Hepatocyte (in vitro differentiated cells): ENCODE measurements at regions not wholly inside any gene's neighbourhood (a gene's known extent, or its start where the extent isn't known, plus 50 kb on each side); places are given as distances from the start of the nearest gene placed in this dataset.
"Not testable (repeated sequence)": the region's sequence is repeated elsewhere in the genome, so short reads cannot be mapped to it uniquely, and the experiment has no call there.

ENCODE experiments used
- DNase-seq: peaks from one replicate; pipeline ENCODE4 v3.0.0-alpha.2; 2016; ENCODE audit warnings: low spot score
- H2AFZ ChIP-seq: fragments of 200-600 bp; sonication (generic); 2 replicates; pipeline ENCODE4 v1.6.0; 2016; ENCODE audit warnings: antibody characterized with exemption, mild to moderate bottlenecking
- H3K27ac ChIP-seq: fragments of 200-600 bp; sonication (generic); 2 replicates; pipeline ENCODE4 v1.5.1; 2016; ENCODE audit warnings: mild to moderate bottlenecking
- H3K27me3 ChIP-seq: fragments of 200-600 bp; sonication (generic); 2 replicates; pipeline ENCODE4 v1.6.1; 2016
- H3K36me3 ChIP-seq: fragments of 200-600 bp; sonication (generic); replicated peaks from 2 replicates; pipeline ENCODE4 v1.5.1; 2016; ENCODE audit warnings: low read depth; ENCODE audit not compliant: insufficient read depth
- H3K4me1 ChIP-seq: fragments of 200-600 bp; sonication (generic); 2 replicates; pipeline ENCODE4 v1.5.1; 2016; ENCODE audit warnings: mild to moderate bottlenecking, moderate library complexity; ENCODE audit not compliant: insufficient read depth
- H3K4me2 ChIP-seq: fragments of 200-600 bp; sonication (generic); 2 replicates; pipeline ENCODE4 v1.6.0; 2016
- H3K4me3 ChIP-seq: fragments of 200-600 bp; sonication (generic); 2 replicates; pipeline ENCODE4 v1.5.1; 2016; ENCODE audit warnings: mild to moderate bottlenecking
- H3K79me2 ChIP-seq: fragments of 200-600 bp; sonication (generic); 2 replicates; pipeline ENCODE4 v1.6.0; 2017; ENCODE audit warnings: mild to moderate bottlenecking
- H3K9me2 ChIP-seq: fragments of 200-600 bp; sonication (generic); replicated peaks from 2 replicates; pipeline ENCODE4 v1.6.0; 2017; ENCODE audit warnings: mild to moderate bottlenecking; ENCODE audit not compliant: insufficient read depth
- H3K9me3 ChIP-seq: fragments of 200-600 bp; sonication (generic); 2 replicates; pipeline ENCODE4 v1.5.1; 2016; ENCODE audit warnings: low read depth, mild to moderate bottlenecking
- H4K20me1 ChIP-seq: fragments of 200-600 bp; sonication (generic); 2 replicates; pipeline ENCODE4 v1.6.0; 2016; ENCODE audit warnings: mild to moderate bottlenecking; ENCODE audit not compliant: insufficient read depth, poor library complexity, severe bottlenecking
- EZH2 ChIP-seq: fragments of 200-600 bp; sonication (generic); IDR thresholded peaks from 2 replicates; pipeline ENCODE4 v1.6.1; 2016; ENCODE audit warnings: antibody characterized with exemption, mild to moderate bottlenecking, borderline replicate concordance
- EZH2phosphoT487 ChIP-seq: fragments of 200-600 bp; sonication (generic); IDR thresholded peaks from one replicate; pipeline ENCODE4 v1.6.1; 2018; ENCODE audit warnings: antibody characterized with exemption, mild to moderate bottlenecking, low read depth, moderate library complexity; ENCODE audit not compliant: unreplicated experiment, severe bottlenecking
- WGBS: methylation state at CpG from one replicate; pipeline ENCODE4 v1.1.6; 2016; ENCODE audit warnings: low lambda C conversion rate; ENCODE audit errors: missing lambda C conversion rate; 5-methylcytosine and 5-hydroxymethylcytosine counted together
- TF ChIP-seq, protein P1 (sequence below): fragments of 200-600 bp; sonication (generic); IDR thresholded peaks from 2 replicates; pipeline ENCODE4 v1.5.1; 2016; ENCODE audit warnings: antibody characterized with exemption, mild to moderate bottlenecking; ENCODE audit not compliant: poor library complexity

GRCh38 chr7:133177476-133177875 is 75.4 kb upstream of the EXOC4 start:
- WGBS, result 97% methylated on average over 18 of the region's 24 CpGs
- H3K27me3 ChIP-seq, H3K9me3 ChIP-seq, H3K4me1 ChIP-seq, H3K4me3 ChIP-seq, DNase-seq, H3K9me2 ChIP-seq, H3K27ac ChIP-seq, H3K79me2 ChIP-seq, H3K4me2 ChIP-seq, H3K36me3 ChIP-seq, H4K20me1 ChIP-seq, H2AFZ ChIP-seq: not testable (repeated sequence)

GRCh38 chr7:133180717-133181116 is 72.2 kb upstream of the EXOC4 start:
- Histone ChIP-seq H3K4me2 (no peak overlapping the region), H3K36me3 (no peaks in the 10 kb centered on the region), H4K20me1 (no peaks in the 10 kb centered on the region), H3K9me2 (no peaks in the 10 kb centered on the region), H3K27ac (no peak overlapping the region), H2AFZ (no peak overlapping the region), H3K4me3 (no peak overlapping the region), H3K79me2 (no peaks in the 10 kb centered on the region), H3K27me3 (no peaks in the 10 kb centered on the region), H3K4me1 (no peaks in the 10 kb centered on the region), H3K9me3 (no peaks in the 10 kb centered on the region)
- no peak for DNase-seq
- TF ChIP-seq EZH2phosphoT487, result no peak
- TF ChIP-seq EZH2, result no peak
- TF ChIP-seq, protein P1, sequence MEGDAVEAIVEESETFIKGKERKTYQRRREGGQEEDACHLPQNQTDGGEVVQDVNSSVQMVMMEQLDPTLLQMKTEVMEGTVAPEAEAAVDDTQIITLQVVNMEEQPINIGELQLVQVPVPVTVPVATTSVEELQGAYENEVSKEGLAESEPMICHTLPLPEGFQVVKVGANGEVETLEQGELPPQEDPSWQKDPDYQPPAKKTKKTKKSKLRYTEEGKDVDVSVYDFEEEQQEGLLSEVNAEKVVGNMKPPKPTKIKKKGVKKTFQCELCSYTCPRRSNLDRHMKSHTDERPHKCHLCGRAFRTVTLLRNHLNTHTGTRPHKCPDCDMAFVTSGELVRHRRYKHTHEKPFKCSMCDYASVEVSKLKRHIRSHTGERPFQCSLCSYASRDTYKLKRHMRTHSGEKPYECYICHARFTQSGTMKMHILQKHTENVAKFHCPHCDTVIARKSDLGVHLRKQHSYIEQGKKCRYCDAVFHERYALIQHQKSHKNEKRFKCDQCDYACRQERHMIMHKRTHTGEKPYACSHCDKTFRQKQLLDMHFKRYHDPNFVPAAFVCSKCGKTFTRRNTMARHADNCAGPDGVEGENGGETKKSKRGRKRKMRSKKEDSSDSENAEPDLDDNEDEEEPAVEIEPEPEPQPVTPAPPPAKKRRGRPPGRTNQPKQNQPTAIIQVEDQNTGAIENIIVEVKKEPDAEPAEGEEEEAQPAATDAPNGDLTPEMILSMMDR, result no peak
- 93% methylated on average over 4 of the region's 4 CpGs for WGBS

- Histone ChIP-seq H3K9me3 (no peaks in the 10 kb centered on the region), H3K27me3 (no peaks in the 10 kb centered on the region), H3K79me2 (no peaks in the 10 kb centered on the region), H2AFZ (no peak overlapping the region), H4K20me1 (no peaks in the 10 kb centered on the region), H3K36me3 (no peaks in the 10 kb centered on the region), H3K4me1 (no peaks in the 10 kb centered on the region), H3K4me2 (no peak overlapping the region), H3K4me3 (no peak overlapping the region), H3K9me2 (no peaks in the 10 kb centered on the region), H3K27ac (no peak overlapping the region)
- TF ChIP-seq, protein P1, result no peak
- DNase-seq, result no peak
- WGBS, result 90% methylated on average over 10 of the region's 10 CpGs
These were observed 69.7 kb upstream of the EXOC4 start for GRCh38 chr7:133183042-133183794.

- no peaks in the 10 kb centered on the region for H3K27me3 ChIP-seq
- no peaks in the 10 kb centered on the region for H3K36me3 ChIP-seq
- H3K9me2 ChIP-seq, result no peaks in the 10 kb centered on the region
- no peaks in the 10 kb centered on the region for H3K4me1 ChIP-seq
- H2AFZ ChIP-seq, result no peak overlapping the region
- 38% methylated on average over 2 of the region's 2 CpGs for WGBS
- no peaks in the 10 kb centered on the region for H3K79me2 ChIP-seq
- DNase-seq, result no peak
- no peaks in the 10 kb centered on the region for H3K9me3 ChIP-seq
- H3K4me3 ChIP-seq, result no peak overlapping the region
- H4K20me1 ChIP-seq, result no peaks in the 10 kb centered on the region
- no peak overlapping the region for H3K27ac ChIP-seq
- TF ChIP-seq, protein P1, result no peak
- no peak for TF ChIP-seq EZH2
- no peak for TF ChIP-seq EZH2phosphoT487
- H3K4me2 ChIP-seq, result no peak overlapping the region
These were observed 68.9 kb upstream of the EXOC4 start for GRCh38 chr7:133183969-133184368.
